Bronchial epithelial cell (primary cell): ENCODE measurements at regions not wholly inside any gene's neighbourhood (a gene's known extent, or its start where the extent isn't known, plus 50 kb on each side); places are given as distances from the start of the nearest gene placed in this dataset.

Experiments
- DNase-seq: peaks from one replicate; pipeline ENCODE4 v3.0.0-alpha.2; 2010; ENCODE audit warnings: low read depth
- FAIRE-seq: peaks from 2 replicates; lab custom pipeline; 2011; peaks lifted over from hg19 to GRCh38; lab: Jason Lieb, UNC
- H3K27me3 ChIP-seq: 2 replicates; pipeline ENCODE4 v1.5.1; 2011; ENCODE audit warnings: low read length; ENCODE audit not compliant: control insufficient read depth, insufficient read depth
- H3K36me3 ChIP-seq: 2 replicates; pipeline ENCODE4 v1.5.1; 2011; ENCODE audit warnings: low read length; ENCODE audit not compliant: control insufficient read depth, insufficient read depth
- H3K4me3 ChIP-seq: 2 replicates; pipeline ENCODE4 v1.5.1; 2011; ENCODE audit warnings: mild to moderate bottlenecking, low read depth, low read length, control low read depth
- TF ChIP-seq, protein P1 (sequence below): IDR thresholded peaks from 2 replicates; pipeline ENCODE4 v1.5.1; 2011; ENCODE audit warnings: mild to moderate bottlenecking, moderate library complexity, low read length, control low read depth, inconsistent platforms; ENCODE audit not compliant: insufficient read depth, severe bottlenecking

DNA sequence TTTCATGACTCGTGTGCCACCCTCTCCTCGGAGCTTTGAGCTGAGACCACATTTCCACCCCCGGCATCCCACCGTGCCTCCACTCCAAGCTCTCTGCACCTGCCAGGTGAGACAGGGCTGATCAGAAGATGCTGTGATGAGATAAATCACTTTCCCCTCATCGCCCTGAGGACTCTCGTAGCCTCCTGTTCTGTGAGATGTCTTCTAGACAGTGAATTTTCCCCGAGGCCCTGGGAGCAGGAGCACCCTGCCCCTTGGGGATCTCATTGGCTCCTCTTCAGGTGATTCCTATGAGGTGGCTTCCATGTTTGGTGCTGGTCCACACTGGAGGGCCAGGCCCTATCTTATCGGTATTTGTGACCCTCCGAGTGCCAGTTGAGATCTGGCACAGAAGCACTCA, 154.0 kb upstream of the TSHZ3 start:
- H3K4me3 ChIP-seq: no peak overlapping the region
- H3K27me3 ChIP-seq: no peaks in the 10 kb centered on the region
- TF ChIP-seq, protein P1, sequence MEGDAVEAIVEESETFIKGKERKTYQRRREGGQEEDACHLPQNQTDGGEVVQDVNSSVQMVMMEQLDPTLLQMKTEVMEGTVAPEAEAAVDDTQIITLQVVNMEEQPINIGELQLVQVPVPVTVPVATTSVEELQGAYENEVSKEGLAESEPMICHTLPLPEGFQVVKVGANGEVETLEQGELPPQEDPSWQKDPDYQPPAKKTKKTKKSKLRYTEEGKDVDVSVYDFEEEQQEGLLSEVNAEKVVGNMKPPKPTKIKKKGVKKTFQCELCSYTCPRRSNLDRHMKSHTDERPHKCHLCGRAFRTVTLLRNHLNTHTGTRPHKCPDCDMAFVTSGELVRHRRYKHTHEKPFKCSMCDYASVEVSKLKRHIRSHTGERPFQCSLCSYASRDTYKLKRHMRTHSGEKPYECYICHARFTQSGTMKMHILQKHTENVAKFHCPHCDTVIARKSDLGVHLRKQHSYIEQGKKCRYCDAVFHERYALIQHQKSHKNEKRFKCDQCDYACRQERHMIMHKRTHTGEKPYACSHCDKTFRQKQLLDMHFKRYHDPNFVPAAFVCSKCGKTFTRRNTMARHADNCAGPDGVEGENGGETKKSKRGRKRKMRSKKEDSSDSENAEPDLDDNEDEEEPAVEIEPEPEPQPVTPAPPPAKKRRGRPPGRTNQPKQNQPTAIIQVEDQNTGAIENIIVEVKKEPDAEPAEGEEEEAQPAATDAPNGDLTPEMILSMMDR: no peak
- FAIRE-seq: no peak
- no peak for DNase-seq
- no peaks in the 10 kb centered on the region for H3K36me3 ChIP-seq

DNA sequence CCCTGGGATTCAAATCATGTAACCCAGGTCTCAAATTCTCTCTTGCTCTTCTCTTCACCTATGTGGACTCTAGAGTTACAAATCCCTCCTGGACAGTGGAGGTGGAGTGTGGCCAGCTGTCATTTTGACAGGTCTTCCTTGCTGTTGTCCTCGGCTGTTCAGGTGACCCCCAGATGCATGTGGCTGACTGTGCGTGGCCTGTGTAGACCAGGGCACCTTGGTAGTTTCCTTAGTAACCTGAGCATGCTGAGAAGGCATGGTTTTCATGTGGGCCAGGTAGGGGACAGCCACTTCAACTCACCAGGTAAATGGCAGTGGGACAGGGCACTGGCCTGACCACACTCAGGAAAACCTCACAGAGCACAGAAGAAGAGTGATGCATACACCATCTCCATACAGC, 155.0 kb upstream of the TSHZ3 start:
- TF ChIP-seq, protein P1: no peak
- no peaks in the 10 kb centered on the region for H3K27me3 ChIP-seq
- no peak for FAIRE-seq
- no peak overlapping the region for H3K4me3 ChIP-seq
- no peak for DNase-seq
- H3K36me3 ChIP-seq: no peaks in the 10 kb centered on the region

DNA sequence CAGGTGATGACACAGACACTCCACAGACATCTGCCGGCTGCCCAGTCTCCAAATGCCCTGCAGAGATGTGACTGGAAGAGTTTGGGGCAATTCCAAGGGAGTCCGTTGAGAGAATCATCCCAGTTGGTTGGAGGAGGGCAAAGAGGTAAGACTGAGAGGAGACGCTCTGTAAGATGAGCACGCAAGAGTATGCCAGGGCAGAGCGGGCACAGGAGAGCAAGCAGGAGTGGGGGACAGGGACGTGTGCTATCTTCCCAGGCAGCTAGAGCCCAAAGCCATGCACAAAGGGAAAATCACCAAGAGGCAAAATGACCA, 156.3 kb upstream of the TSHZ3 start:
- TF ChIP-seq, protein P1: no peak
- H3K4me3 ChIP-seq: no peak overlapping the region
- FAIRE-seq (no peak), DNase-seq (no peak)
- no peaks in the 10 kb centered on the region for H3K27me3 ChIP-seq
- H3K36me3 ChIP-seq: no peaks in the 10 kb centered on the region

DNA sequence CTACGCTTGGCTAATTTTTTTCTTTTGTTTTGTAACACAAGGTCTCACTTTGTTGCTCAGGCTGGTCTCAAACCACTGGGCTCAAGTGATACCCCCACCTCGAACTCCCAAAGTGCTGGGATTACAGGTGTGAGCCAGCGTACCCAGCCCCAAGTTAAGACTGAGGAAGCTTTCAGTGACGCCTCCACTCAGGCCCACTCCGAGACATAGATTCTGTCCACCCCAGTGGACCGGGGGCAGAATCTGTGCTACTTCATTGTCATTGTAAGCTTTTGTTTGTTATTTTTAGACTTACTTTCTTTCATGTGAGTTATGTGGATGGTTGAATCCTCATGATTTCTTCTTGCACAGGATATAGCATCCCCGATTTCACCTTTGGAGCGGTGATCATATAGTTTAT, 156.9 kb upstream of the TSHZ3 start:
- TF ChIP-seq, protein P1: no peak
- no peaks in the 10 kb centered on the region for H3K36me3 ChIP-seq
- DNase-seq: no peak
- no peaks in the 10 kb centered on the region for H3K27me3 ChIP-seq
- no peak for FAIRE-seq
- H3K4me3 ChIP-seq: no peak overlapping the region

DNA sequence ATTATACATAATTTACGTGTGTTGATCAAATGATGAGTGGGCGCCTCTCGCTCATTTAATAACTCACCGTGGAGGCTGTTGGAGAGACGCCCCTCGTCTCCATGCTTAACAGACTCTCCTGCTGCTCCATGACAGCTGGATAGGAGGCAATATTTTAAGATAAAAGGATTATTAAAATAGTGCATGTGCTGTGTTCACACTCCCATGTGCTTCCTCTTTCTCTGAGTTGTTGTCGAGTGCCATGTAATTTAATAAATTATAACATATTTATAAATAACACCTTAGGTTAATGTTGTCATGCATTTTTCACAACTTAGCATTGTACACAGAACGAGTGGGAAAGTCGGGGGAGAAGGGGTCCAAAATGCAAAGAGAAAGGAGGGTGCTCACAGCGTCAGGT, 161.4 kb upstream of the TSHZ3 start:
- FAIRE-seq: no peak
- DNase-seq: no peak
- Histone ChIP-seq H3K36me3 (no peaks in the 10 kb centered on the region), H3K27me3 (no peaks in the 10 kb centered on the region), H3K4me3 (no peak overlapping the region)
- TF ChIP-seq, protein P1: no peak

DNA sequence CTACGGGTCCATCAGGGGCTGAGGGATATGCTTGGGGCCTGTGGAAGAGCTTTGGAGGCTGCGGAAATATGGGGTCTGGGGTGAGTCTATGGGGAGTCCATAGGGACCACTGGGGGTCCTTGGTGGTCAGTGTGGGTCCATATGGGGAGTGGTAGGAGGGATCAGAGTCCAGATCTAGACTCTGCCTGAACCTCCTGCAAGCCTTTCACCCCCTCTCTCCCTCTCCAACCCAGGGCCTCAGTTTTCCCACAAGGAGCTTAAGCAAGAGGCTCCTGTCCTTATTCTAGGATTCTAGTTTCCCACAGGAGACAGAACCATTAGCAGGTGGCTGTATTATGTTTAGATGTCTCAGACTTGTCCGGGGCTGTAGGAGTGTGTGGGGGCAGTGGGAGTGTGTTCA, 161.9 kb upstream of the TSHZ3 start:
- DNase-seq: no peak
- H3K36me3 ChIP-seq: no peaks in the 10 kb centered on the region
- H3K27me3 ChIP-seq: no peaks in the 10 kb centered on the region
- FAIRE-seq: no peak
- no peak overlapping the region for H3K4me3 ChIP-seq
- TF ChIP-seq, protein P1: no peak
